ENCODE measurements at regions not wholly inside any gene's neighbourhood (a gene's known extent, or its start where the extent isn't known, plus 50 kb on each side); places are given as distances from the start of the nearest gene placed in this dataset.

DNA sequence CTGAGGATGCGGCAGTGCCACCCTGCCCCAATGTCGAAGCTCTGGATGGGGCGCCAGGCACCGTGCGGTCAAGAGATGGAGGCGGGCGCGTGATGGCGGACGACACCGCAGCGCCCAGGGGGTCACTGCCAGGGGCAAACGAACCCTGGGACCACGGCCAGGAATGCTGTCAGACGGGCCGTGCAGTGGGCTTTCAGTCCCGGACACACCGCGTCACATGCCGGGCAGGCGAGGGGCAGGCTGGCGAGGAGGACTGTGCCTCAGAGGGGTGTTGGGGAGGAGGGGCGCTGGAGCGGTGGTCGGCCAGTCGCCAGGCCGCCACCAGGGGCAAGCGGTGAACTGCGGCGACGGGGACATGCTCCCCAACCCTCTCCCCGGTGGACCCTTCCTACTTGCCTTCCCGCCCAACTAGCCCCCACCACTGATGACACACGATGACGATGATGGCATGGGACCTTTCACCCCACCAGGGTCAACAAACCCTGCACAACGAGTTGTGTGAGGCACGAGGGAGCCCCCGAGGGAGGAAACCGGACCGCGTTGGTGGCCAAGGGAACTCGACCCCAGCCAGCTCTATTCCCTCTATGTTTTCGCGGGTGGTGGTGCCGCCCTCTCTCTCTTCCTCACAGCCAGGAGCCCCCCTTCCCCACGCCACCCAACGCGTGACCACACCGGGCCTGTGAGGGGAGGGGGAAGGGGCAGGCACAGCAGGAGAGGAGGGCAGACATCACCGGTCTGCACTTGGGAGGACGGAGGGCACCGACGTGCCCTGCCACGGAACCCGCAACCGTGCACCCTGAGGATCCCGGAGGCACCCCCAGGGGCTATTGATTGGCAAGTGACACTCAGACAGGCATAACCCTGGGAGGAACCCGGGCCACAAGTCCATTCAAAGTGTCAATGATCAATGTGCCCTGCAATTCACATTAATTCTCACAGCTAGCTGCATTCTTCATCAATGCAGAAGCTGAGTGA is 1960.9 kb upstream of the DEFB115 start:
- Mint-ChIP-seq H3K27ac (no peak overlapping the region), H3K9me3 (ENCODE audit: low read depth) (peaks cover 23% of the 10 kb centered on the region), H3K27me3 (no peaks in the 10 kb centered on the region), H3K36me3 (ENCODE audit: low read depth) (peaks cover 12% of the 10 kb centered on the region), H3K4me3 (no peak overlapping the region), H3K4me1 (no peaks in the 10 kb centered on the region)
- ATAC-seq (no peak), DNase-seq (no peak)
- ChIA-PET CTCF (no interaction called here), POLR2A (no interaction called here)
- intact Hi-C loops (cut with DNase I, micrococcal nuclease), result loop anchor here in 1 of 2 experiments (10.0 kb wide), 1 partner anchor 82 kb away; no protein-coding TSS in a partner anchor

DNA sequence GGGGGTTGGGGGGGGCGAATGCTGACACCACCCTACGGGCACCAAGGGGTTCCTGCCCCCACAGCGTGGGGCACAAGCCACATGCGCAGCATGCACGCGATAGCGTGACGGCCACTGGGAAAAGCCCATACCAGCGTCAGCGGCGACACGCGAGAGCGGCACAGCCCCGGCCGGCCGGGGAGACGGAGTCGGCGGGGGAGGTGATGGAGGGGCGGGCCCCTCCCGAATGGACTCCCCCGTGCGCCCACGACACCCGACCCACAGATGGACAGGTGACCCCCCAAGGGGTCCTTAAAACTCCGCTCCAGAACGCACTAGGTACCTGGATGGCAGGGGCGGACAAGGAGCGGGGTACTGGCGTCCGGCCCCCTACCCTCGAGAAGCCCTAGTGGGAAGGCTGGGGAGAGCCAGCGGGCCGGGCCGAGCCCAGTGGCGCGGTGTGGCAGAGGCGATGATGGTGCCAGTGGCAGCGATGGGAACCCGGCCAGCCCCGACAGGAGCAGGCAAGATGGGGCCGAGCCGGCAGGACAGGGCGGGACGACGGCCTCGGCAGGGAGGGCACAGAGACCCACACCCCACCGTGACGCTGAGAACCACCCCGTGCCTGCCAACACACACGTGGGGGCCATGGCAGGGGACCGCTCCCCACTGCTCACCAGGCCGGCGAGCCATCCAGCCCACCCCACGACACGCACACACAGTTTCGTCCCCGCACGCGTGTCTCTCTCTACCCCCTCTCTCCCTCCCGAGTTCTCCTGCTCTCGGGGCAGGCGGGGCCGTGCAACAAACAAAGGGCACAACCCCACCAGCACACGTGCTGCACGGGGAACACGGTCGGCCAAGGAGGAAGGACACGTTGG is 1959.8 kb upstream of the DEFB115 start:
- ChIA-PET POLR2A (no interaction called here), CTCF (no interaction called here)
- H3K4me1 Mint-ChIP-seq, result no peaks in the 10 kb centered on the region
- H3K9me3 Mint-ChIP-seq (ENCODE audit: low read depth), result peaks cover 23% of the 10 kb centered on the region
- H3K36me3 Mint-ChIP-seq (ENCODE audit: low read depth), result peaks cover 12% of the 10 kb centered on the region
- ATAC-seq (no peak), DNase-seq (no peak)
- H3K27me3 Mint-ChIP-seq, result no peaks in the 10 kb centered on the region
- no peak overlapping the region for H3K27ac Mint-ChIP-seq
- intact Hi-C loops (cut with DNase I, micrococcal nuclease), result loop anchor here in 1 of 2 experiments (10.0 kb wide), 1 partner anchor 83 kb away; no protein-coding TSS in a partner anchor
- no peak overlapping the region for H3K4me3 Mint-ChIP-seq

DNA sequence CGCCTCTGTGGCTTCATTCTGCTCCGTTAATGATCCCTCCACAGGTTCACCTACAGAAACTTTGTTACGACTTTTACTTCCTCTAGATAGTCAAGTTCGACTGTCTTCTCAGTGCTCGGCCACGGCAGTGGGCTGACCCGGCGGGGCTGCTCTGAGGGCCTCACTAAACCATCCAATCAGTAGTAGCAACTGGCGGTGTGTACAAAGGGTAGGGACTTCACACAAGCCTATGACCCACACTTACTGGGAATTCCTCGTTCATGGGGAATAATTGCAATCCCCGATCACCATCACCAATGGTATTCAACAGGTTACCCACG is 1959.2 kb upstream of the DEFB115 start:
- H3K9me3 Mint-ChIP-seq (ENCODE audit: low read depth), result peaks cover 27% of the 10 kb centered on the region
- ChIA-PET CTCF (no interaction called here), POLR2A (no interaction called here)
- DNase-seq (no peak), ATAC-seq (no peak)
- H3K27me3 Mint-ChIP-seq, result no peaks in the 10 kb centered on the region
- peaks cover 12% of the 10 kb centered on the region for H3K36me3 Mint-ChIP-seq (ENCODE audit: low read depth)
- intact Hi-C loops (cut with DNase I, micrococcal nuclease), result loop anchor here in 1 of 2 experiments (10.0 kb wide), 1 partner anchor 83 kb away; no protein-coding TSS in a partner anchor
- H3K4me3 Mint-ChIP-seq, result no peak overlapping the region
- no peaks in the 10 kb centered on the region for H3K4me1 Mint-ChIP-seq
- H3K27ac Mint-ChIP-seq, result no peak overlapping the region

DNA sequence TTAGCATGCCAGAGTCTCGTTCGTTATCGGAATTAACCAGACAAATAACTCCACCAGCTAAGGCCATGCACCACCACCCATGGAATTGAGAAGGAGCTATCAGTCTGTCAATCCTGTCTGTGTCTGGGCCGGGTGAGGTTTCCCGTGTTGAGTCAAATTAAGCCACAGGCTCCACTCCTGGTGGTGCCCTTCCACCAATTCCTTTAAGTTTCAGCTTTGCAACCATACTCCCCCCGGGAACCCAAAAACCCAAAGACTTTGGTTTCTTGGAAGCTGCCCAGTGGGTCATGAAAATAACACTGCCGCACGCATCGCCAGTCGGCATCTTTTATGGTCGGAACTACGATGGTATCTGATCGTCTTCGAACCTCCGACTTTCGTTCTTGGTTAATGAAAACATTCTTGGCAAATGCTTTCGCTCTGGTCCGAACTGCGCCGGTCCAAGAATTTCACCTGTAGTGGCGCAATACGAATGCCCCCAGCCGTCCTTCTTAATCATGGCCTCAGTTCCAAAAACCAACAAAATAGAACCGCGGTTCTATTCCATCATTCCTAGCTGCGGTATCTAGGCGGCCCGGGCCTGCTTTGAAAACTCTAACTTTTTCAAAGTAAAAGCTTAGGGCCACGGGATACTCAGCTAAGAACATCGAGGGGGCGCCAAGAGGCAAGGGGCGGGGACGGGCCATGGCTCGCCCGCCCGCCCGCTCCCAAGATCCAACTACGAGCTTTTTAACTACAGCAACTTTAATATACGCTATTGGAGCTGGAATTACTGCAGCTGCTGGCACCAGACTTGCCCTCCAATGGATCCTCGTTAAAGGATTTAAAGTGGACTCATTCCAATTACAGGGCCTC is 1958.5 kb upstream of the DEFB115 start:
- Mint-ChIP-seq H3K9me3 (ENCODE audit: low read depth) (peaks cover 29% of the 10 kb centered on the region), H3K27me3 (no peaks in the 10 kb centered on the region), H3K4me3 (no peak overlapping the region), H3K36me3 (ENCODE audit: low read depth) (peaks cover 12% of the 10 kb centered on the region), H3K4me1 (no peaks in the 10 kb centered on the region), H3K27ac (no peak overlapping the region)
- ChIA-PET CTCF (no interaction called here), POLR2A (no interaction called here)
- no peak for DNase-seq
- intact Hi-C loops (cut with DNase I, micrococcal nuclease), result loop anchor here in 1 of 2 experiments (10.0 kb wide), 1 partner anchor 84 kb away; no protein-coding TSS in a partner anchor
- no peak for ATAC-seq

DNA sequence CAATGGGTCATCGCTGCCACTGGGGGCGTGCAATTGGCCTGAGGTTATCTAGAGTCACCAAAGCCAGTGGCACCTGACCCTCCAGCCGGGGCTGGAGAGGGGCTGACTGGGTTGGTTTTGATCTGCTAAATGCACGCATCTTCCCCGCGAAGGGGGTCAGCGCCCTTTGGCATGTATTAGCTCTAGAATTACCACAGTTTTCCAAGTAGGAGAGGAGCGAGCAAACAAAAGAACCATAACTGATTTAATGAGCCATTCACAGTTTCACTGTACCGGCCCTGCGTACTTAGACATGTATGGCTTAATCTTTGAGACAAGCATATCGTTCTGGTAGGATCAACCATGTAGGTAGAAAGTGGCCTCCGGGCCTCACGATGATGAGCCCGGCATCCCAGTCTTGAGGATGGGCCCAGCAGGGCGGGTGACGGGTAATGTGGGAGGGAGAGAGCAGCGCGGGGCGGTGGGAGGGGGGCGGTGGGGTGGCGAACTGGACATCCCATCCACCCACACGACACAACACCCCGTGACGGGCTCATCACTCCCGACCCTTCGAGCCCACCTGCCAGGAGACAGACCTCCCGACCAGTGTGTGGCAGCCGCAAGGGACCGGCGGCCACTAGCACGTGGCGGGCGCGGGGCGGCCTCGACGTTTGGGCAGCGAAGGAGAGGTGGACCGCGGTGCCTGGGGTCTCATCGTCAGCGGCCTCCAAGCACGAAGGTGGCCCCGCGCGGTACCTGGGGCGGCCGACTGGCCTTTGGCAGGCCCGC is 1957.5 kb upstream of the DEFB115 start:
- ATAC-seq, result no peak
- POLR2A ChIA-PET, result no interaction called here
- intact Hi-C loops (cut with DNase I, micrococcal nuclease), result loop anchor here in 1 of 2 experiments (10.0 kb wide), 1 partner anchor 85 kb away; no protein-coding TSS in a partner anchor

DNA sequence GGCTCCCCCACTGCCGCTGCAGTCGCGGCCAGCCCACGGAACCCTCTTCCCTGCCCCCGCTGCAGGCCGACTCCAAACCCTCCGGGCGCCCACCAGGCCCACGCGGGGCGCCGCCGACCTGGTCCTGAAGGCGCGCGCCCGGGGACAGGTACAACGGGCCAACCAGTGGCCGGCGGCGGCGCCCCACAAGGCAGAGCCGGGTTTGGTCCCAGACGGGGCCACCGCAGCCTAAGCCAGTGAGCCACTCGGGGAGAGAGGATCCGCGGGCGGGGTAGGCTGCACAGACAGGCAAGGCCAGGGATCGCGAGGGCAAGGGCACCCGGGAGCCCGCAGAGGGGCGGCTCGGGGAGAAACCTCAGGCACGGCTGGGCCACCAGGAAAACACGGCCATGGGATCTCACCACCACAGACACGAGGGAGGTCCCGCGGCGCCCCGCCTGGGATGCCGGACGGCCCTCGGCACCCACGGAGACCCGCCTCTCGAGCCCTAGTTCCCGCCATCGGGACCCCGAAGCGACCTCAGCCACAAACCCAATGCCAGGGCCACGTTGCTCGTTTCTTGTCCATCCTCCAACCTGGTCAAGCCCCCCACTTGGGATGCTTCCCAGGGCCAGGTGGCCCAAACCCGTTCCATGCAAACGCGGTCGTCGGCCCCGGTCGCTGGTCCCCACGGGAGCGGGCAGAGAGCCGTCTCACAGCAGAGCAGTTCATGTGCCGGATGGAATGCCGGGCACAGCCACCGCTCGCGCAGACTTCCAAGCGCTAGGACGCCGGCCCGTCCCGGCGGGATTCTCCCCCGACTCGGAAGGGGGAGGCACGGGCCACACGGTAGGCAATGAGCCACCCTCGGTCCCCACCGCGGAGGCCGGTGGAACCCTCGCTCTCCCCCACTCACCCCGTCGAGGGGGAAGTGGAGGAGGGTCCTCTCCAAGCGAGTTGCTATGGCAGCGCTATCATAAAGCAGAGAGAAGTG is 1956.6 kb upstream of the DEFB115 start:
- intact Hi-C loops (cut with DNase I, micrococcal nuclease), result no loop called here
- Mint-ChIP-seq H3K36me3 (ENCODE audit: low read depth) (peaks cover 12% of the 10 kb centered on the region), H3K27ac (no peak overlapping the region), H3K4me3 (no peak overlapping the region), H3K9me3 (ENCODE audit: low read depth) (peaks cover 38% of the 10 kb centered on the region), H3K27me3 (no peaks in the 10 kb centered on the region), H3K4me1 (no peaks in the 10 kb centered on the region)
- DNase-seq, result no peak
- no peak for ATAC-seq
- ChIA-PET CTCF (no interaction called here), POLR2A (no interaction called here)

More for the DNA sequence above, 1957.5 kb upstream of the DEFB115 start:
- Mint-ChIP-seq H3K4me1 (no peaks in the 10 kb centered on the region), H3K36me3 (ENCODE audit: low read depth) (peaks cover 12% of the 10 kb centered on the region), H3K27ac (no peak overlapping the region), H3K27me3 (no peaks in the 10 kb centered on the region), H3K4me3 (no peak overlapping the region), H3K9me3 (ENCODE audit: low read depth) (peaks cover 33% of the 10 kb centered on the region)
- CTCF ChIA-PET, result no interaction called here
- DNase-seq, result no peak

DNA sequence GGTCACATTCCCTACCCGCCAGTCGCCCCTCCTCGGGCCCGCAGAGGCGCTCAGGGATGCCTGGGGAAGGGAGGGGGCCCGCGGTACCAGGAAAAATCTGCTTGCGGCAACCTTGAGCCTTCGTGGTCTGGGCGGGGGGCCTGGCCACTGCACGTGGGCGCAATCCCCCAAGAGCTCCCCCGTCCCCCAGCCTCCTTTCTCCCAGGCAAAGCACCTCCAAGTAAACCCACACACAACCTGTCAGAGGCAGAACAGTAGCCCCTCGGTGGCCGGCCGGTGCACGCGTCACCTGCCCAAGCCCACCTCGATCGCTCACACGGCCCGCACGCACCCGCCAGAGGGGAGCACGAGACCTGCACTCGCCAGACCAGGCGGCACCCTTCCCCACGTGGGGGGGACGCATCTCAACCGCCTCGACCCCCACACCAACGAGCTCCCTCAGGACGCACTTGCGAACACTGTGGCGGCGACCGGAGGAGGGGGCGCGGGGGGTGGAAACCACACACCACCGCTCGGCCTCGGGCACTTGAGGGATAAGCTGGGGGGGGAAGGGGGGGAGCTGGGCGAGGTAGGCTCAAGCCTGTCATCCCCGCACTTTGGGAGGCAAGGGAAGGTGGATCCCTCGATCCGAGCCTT is 1955.7 kb upstream of the DEFB115 start:
- H3K27me3 Mint-ChIP-seq, result no peaks in the 10 kb centered on the region
- POLR2A ChIA-PET, result no interaction called here
- H3K4me3 Mint-ChIP-seq, result no peak overlapping the region
- H3K27ac Mint-ChIP-seq, result no peak overlapping the region
- DNase-seq (no peak), ATAC-seq (no peak)
- peaks cover 12% of the 10 kb centered on the region for H3K36me3 Mint-ChIP-seq (ENCODE audit: low read depth)
- H3K4me1 Mint-ChIP-seq, result no peaks in the 10 kb centered on the region
- CTCF ChIA-PET, result no interaction called here
- intact Hi-C loops (cut with DNase I, micrococcal nuclease), result no loop called here
- H3K9me3 Mint-ChIP-seq (ENCODE audit: low read depth), result peaks cover 42% of the 10 kb centered on the region

DNA sequence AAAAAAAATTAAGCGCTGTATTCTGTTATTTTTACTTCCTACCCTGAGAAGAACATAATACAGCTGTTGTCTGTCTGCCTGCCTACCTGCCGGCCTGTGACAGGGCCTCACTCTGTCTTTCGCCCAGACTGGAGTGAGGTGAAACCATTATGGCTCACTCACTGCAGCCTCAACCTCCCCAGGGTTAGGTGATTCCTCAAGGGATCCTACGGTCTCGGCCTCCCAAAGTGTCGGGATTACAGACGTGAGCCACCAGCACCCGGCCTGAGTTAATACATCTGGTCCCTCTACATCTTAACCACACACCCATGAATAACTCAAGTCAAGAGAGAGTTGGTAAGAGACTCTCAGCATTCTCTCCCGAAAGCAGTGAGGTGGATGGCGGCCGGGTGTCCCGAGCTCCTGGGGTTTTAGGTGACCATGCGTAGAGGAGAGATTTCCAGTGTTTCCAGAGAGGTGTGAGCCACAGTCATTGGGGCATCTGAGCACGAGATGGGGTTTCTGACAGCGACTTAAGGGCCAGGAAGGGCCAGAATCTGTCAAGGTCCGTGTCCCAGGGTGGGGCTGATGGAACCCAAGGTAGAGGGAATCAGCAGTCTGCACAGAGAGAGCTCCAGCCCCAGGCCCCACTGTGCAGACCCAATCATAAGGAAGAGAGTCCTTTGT is 1954.4 kb upstream of the DEFB115 start:
- Mint-ChIP-seq H3K27ac (no peak overlapping the region), H3K4me1 (no peaks in the 10 kb centered on the region), H3K27me3 (no peaks in the 10 kb centered on the region), H3K9me3 (ENCODE audit: low read depth) (peaks cover 45% of the 10 kb centered on the region), H3K4me3 (no peak overlapping the region), H3K36me3 (ENCODE audit: low read depth) (peaks cover 9% of the 10 kb centered on the region)
- intact Hi-C loops (cut with DNase I, micrococcal nuclease), result no loop called here
- no peak for ATAC-seq
- ChIA-PET POLR2A (no interaction called here), CTCF (no interaction called here)
- no peak for DNase-seq

DNA sequence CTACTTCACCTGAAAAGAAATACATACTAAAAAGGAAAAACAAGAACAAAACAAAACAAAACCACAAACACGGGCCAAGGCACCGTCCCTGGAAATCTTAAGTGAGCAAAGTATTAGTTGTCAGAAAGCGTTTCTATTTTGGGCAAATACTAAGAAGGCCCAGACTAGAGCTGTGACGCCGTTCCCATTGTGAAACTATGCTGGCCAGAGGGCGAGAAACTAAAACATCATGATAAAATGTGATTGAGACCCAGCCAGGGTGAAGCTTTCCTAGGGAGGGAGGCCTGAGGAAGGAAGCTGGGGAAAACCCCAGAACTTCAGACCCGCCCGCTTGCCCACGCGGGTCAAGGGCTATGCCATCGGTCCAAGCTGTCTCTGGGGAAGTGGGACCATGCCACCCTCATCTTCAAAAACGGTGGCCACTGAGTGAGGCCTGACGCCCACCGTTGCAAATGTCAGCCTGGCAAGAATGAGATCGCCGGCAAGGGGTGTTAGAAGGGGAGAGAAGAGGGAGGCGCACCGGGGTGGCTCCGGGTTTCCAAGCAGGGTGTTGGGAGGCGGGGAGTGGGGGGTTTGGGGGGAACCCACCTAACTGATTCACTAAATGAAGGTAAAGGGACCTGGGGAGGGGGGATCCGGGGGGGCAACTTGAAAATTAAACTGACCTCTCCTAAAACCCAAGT is 1950.9 kb upstream of the DEFB115 start:
- no peak for DNase-seq
- Mint-ChIP-seq H3K9me3 (ENCODE audit: low read depth) (peaks cover 41% of the 10 kb centered on the region), H3K4me1 (no peaks in the 10 kb centered on the region), H3K4me3 (no peak overlapping the region), H3K27ac (no peak overlapping the region), H3K27me3 (no peaks in the 10 kb centered on the region), H3K36me3 (ENCODE audit: low read depth) (peaks cover 2% of the 10 kb centered on the region)
- intact Hi-C loops (cut with DNase I, micrococcal nuclease), result no loop called here
- POLR2A ChIA-PET, result no interaction called here
- CTCF ChIA-PET, result no interaction called here
- ATAC-seq, result no peak

Data from activated CD4-positive, alpha-beta T cell treated with anti-CD3 and anti-CD28 coated beads for 36 hours (primary cell).